PC-3 (cell line): ENCODE measurements at regions not wholly inside any gene's neighbourhood (a gene's known extent, or its start where the extent isn't known, plus 50 kb on each side); places are given as distances from the start of the nearest gene placed in this dataset.

Experiments
- ATAC-seq: fragments of 200-7000 bp; cut with Tn5 transposase; 2 replicates; pipeline ENCODE4 v1.9.1; 2020; ENCODE audit warnings: mild to moderate bottlenecking, moderate library complexity
- BruUV-seq: library from RNA; stranded (reverse); fragments of 400-500 nt; replicated peaks from 2 replicates; lab custom pipeline; 2021; lab: Mats Ljungman, UMichigan
- CTCF ChIA-PET: fragments of 300-600 bp; sonication (Branson Sonifier 250); formaldehyde crosslinking; loops from one replicate; lab custom pipeline; 2022; ENCODE audit warnings: antibody characterized with exemption; lab: Charles Lee
- POLR2A ChIA-PET: fragments of 300-600 bp; sonication (Branson Sonifier 250); formaldehyde crosslinking; loops from one replicate; lab custom pipeline; 2022; ENCODE audit warnings: antibody characterized with exemption; ENCODE audit not compliant: unreplicated experiment; lab: Charles Lee
- DNase-seq: peaks from one replicate; pipeline ENCODE4 v3.0.0-alpha.2; 2015
- H2AFZ ChIP-seq: fragments of 300-600 bp; sonication (generic); 2 replicates; pipeline ENCODE4 v1.6.0; 2016; ENCODE audit warnings: antibody characterized with exemption, low read length
- H3F3A ChIP-seq: fragments of 300-600 bp; sonication (generic); one replicate; pipeline ENCODE4 v1.6.0; 2017; ENCODE audit warnings: antibody characterized with exemption, low read length, control low read depth, mild to moderate bottlenecking; ENCODE audit not compliant: unreplicated experiment
- H3K27ac ChIP-seq: fragments of 300-600 bp; sonication (generic); 2 replicates; pipeline ENCODE4 v1.5.1; 2016; ENCODE audit warnings: mild to moderate bottlenecking, low read length
- H3K27me3 ChIP-seq: fragments of 300-600 bp; sonication (generic); 2 replicates; pipeline ENCODE4 v1.6.1; 2016; ENCODE audit warnings: low read length, mixed read lengths
- H3K36me3 ChIP-seq: fragments of 300-600 bp; sonication (generic); 2 replicates; pipeline ENCODE4 v1.6.1; 2016; ENCODE audit warnings: low read depth, mixed run types, low read length, mixed read lengths
- H3K4me1 ChIP-seq: fragments of 300-600 bp; sonication (generic); 2 replicates; pipeline ENCODE4 v1.5.1; 2016; ENCODE audit warnings: low read length; ENCODE audit not compliant: insufficient read depth
- H3K4me2 ChIP-seq: fragments of 300-600 bp; sonication (generic); 2 replicates; pipeline ENCODE4 v1.6.0; 2016; ENCODE audit warnings: low read length
- H3K4me3 ChIP-seq: fragments of 300-600 bp; sonication (generic); 2 replicates; pipeline ENCODE4 v1.5.1; 2016; ENCODE audit warnings: mild to moderate bottlenecking, low read length, mixed read lengths
- H3K79me2 ChIP-seq: fragments of 300-600 bp; sonication (generic); 2 replicates; pipeline ENCODE4 v1.6.1; 2017; ENCODE audit warnings: low read length, mixed read lengths
- H3K9ac ChIP-seq: fragments of 300-600 bp; sonication (generic); 2 replicates; pipeline ENCODE4 v1.6.0; 2016; ENCODE audit warnings: mild to moderate bottlenecking, low read length
- H3K9me2 ChIP-seq: fragments of 300-600 bp; sonication (generic); replicated peaks from 2 replicates; pipeline ENCODE4 v1.6.1; 2016; ENCODE audit warnings: mixed run types, low read length, mixed read lengths
- H3K9me3 ChIP-seq: fragments of 300-600 bp; sonication (generic); 2 replicates; pipeline ENCODE4 v1.6.1; 2016; ENCODE audit warnings: low read length, mixed read lengths
- H4K20me1 ChIP-seq: fragments of 300-600 bp; sonication (generic); 2 replicates; pipeline ENCODE4 v1.6.1; 2016; ENCODE audit warnings: low read length, mixed read lengths
- EZH2 ChIP-seq: fragments of 300-600 bp; sonication (generic); IDR thresholded peaks from one replicate; pipeline ENCODE4 v1.6.1; 2017; ENCODE audit warnings: antibody characterized with exemption, mild to moderate bottlenecking, low read length; ENCODE audit not compliant: unreplicated experiment
- EZH2phosphoT487 ChIP-seq: fragments of 300-600 bp; sonication (generic); IDR thresholded peaks from 2 replicates; pipeline ENCODE4 v1.6.1; 2018; ENCODE audit warnings: mild to moderate bottlenecking, antibody characterized with exemption, low read length, borderline replicate concordance
- intact Hi-C: fragments of 100-400 bp; cut with micrococcal nuclease; formaldehyde crosslinking; loops from 2 replicates; pipeline ENCODE4 v1.9.0; 2023
- TF ChIP-seq, protein P1 (sequence below): fragments of 300-600 bp; sonication (generic); conservative IDR thresholded peaks from 2 replicates; pipeline ENCODE4 v1.5.1; 2017; ENCODE audit warnings: antibody characterized with exemption, low read depth, mild to moderate bottlenecking, low read length

DNA sequence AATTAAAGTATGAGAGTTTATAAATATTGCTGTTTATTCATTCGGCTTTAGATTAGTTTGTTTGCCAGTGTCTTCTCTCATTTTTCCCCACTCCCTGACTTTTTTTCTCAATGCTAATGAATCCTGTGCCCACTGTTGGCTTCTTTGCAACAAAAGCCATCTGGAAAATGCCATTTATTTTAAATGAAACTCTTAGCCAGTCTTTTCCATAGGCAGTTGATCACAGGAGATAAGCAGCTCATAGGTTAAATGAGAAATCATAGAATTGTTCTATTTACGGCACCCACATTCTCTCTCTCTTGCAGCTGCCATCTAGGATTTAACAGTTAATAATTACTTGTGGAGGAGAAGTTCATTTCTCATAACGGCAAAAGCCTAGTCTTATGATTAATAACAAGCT is 249.3 kb upstream of the POM121L12 start:
- H3K27ac ChIP-seq: no peak overlapping the region
- no TSS peak for BruUV-seq
- H3K4me3 ChIP-seq: no peak overlapping the region
- no peak overlapping the region for H3K4me2 ChIP-seq
- POLR2A ChIA-PET: no interaction called here
- H3K79me2 ChIP-seq: no peaks in the 10 kb centered on the region
- DNase-seq (no peak), ATAC-seq (no peak)
- intact Hi-C loops: no loop called here
- H3K27me3 ChIP-seq: no peaks in the 10 kb centered on the region
- H3K36me3 ChIP-seq: no peaks in the 10 kb centered on the region
- H3K9me2 ChIP-seq: no peaks in the 10 kb centered on the region
- CTCF ChIA-PET: no interaction called here
- H3K9ac ChIP-seq: no peak overlapping the region
- TF ChIP-seq, protein P1, sequence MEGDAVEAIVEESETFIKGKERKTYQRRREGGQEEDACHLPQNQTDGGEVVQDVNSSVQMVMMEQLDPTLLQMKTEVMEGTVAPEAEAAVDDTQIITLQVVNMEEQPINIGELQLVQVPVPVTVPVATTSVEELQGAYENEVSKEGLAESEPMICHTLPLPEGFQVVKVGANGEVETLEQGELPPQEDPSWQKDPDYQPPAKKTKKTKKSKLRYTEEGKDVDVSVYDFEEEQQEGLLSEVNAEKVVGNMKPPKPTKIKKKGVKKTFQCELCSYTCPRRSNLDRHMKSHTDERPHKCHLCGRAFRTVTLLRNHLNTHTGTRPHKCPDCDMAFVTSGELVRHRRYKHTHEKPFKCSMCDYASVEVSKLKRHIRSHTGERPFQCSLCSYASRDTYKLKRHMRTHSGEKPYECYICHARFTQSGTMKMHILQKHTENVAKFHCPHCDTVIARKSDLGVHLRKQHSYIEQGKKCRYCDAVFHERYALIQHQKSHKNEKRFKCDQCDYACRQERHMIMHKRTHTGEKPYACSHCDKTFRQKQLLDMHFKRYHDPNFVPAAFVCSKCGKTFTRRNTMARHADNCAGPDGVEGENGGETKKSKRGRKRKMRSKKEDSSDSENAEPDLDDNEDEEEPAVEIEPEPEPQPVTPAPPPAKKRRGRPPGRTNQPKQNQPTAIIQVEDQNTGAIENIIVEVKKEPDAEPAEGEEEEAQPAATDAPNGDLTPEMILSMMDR: no peak
- no peak for TF ChIP-seq EZH2
- no peak for TF ChIP-seq EZH2phosphoT487
- no peaks in the 10 kb centered on the region for H4K20me1 ChIP-seq
- H3F3A ChIP-seq: no peaks in the 10 kb centered on the region
- H3K9me3 ChIP-seq: peaks cover 6% of the 10 kb centered on the region; the same call in 1 of the 2 replicates
- no peaks in the 10 kb centered on the region for H3K4me1 ChIP-seq
- H2AFZ ChIP-seq: no peak overlapping the region

DNA sequence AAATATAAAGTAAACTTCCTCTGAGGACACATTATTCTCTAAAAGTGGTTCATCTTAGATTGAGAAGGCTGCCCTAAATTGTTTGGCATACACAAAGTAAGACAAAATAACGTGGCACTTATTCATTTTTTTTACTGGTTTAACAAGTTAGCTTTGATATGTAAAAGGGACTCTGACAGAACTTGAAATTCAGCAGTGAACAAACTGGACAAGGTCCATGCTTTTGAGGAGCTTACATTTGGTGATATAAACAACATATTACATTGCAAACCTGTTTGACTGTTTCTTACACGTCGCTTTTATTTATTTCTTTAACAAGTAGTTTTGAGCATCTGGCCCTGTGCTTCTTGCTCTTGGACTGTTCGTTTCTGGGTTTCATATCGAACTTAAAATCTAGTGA is 253.1 kb upstream of the POM121L12 start:
- Histone ChIP-seq H3K9me2 (no peaks in the 10 kb centered on the region), H3K4me3 (no peak overlapping the region), H2AFZ (no peak overlapping the region), H3K27ac (no peak overlapping the region), H3K9ac (no peak overlapping the region), H3K27me3 (no peaks in the 10 kb centered on the region), H3K4me1 (no peaks in the 10 kb centered on the region), H3K4me2 (no peak overlapping the region), H3K36me3 (no peaks in the 10 kb centered on the region), H3K9me3 (no peaks in the 10 kb centered on the region), H3F3A (no peaks in the 10 kb centered on the region), H4K20me1 (no peaks in the 10 kb centered on the region), H3K79me2 (no peaks in the 10 kb centered on the region)
- DNase-seq: no peak
- TF ChIP-seq EZH2phosphoT487: no peak
- no peak for TF ChIP-seq EZH2
- TF ChIP-seq, protein P1: no peak
- ChIA-PET CTCF (no interaction called here), POLR2A (no interaction called here)
- intact Hi-C loops: no loop called here
- no peak for ATAC-seq
- no TSS peak for BruUV-seq

DNA sequence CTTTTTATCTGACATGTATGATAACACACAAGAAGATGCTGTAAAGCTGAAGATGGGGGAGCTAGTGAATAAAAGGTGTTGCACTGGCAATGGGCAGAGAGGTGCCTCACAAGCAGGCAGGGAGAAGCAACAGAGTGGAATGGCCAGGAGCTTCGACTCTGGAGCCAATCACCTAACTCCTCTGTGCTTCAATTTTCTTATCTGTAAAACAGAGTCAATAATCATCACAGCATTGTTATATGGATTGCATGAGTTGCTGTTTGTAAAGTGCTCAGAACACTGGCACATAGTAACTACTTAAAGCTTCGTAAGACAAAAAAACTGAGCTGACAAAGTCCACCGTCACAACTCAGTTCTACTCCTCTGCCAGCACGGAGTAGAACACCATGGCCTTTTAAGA is 254.2 kb upstream of the POM121L12 start:
- no peak overlapping the region for H3K27ac ChIP-seq
- H3K4me1 ChIP-seq: no peaks in the 10 kb centered on the region
- H3K9me3 ChIP-seq: no peaks in the 10 kb centered on the region
- TF ChIP-seq, protein P1: no peak
- TF ChIP-seq EZH2 (no peak), EZH2phosphoT487 (no peak)
- no peak overlapping the region for H2AFZ ChIP-seq
- no peak overlapping the region for H3K4me3 ChIP-seq
- ChIA-PET POLR2A (no interaction called here), CTCF (no interaction called here)
- no peaks in the 10 kb centered on the region for H4K20me1 ChIP-seq
- intact Hi-C loops: no loop called here
- ATAC-seq (no peak), DNase-seq (no peak)
- no peaks in the 10 kb centered on the region for H3K79me2 ChIP-seq
- H3K9ac ChIP-seq: no peak overlapping the region
- no peaks in the 10 kb centered on the region for H3K9me2 ChIP-seq
- no peaks in the 10 kb centered on the region for H3K36me3 ChIP-seq
- H3K4me2 ChIP-seq: no peak overlapping the region
- H3F3A ChIP-seq: no peaks in the 10 kb centered on the region
- no peaks in the 10 kb centered on the region for H3K27me3 ChIP-seq
- no TSS peak for BruUV-seq
